Endothelial cell (in vitro differentiated cells): ENCODE measurements at regions not wholly inside any gene's neighbourhood (a gene's known extent, or its start where the extent isn't known, plus 50 kb on each side); places are given as distances from the start of the nearest gene placed in this dataset.

Source experiments
- DNase-seq: peaks from one replicate; pipeline ENCODE4 v3.0.0; 2021; ENCODE audit warnings: low spot score
- H3K27ac Mint-ChIP-seq: one replicate; pipeline ENCODE4 v1.8.0; 2021; ENCODE audit warnings: mixed read lengths, inconsistent platforms; ENCODE audit not compliant: unreplicated experiment
- H3K27me3 Mint-ChIP-seq: one replicate; pipeline ENCODE4 v1.8.0; 2021; ENCODE audit warnings: mild to moderate bottlenecking, moderate library complexity, mixed read lengths, inconsistent platforms; ENCODE audit not compliant: unreplicated experiment
- H3K36me3 Mint-ChIP-seq: one replicate; pipeline ENCODE4 v1.8.0; 2021; ENCODE audit warnings: mild to moderate bottlenecking, low read depth, mixed read lengths, inconsistent platforms; ENCODE audit not compliant: unreplicated experiment
- H3K4me1 Mint-ChIP-seq: one replicate; pipeline ENCODE4 v1.8.0; 2021; ENCODE audit warnings: mild to moderate bottlenecking, mixed read lengths, inconsistent platforms; ENCODE audit not compliant: unreplicated experiment
- H3K4me3 Mint-ChIP-seq: one replicate; pipeline ENCODE4 v1.8.0; 2021; ENCODE audit warnings: mild to moderate bottlenecking, mixed read lengths, inconsistent platforms; ENCODE audit not compliant: unreplicated experiment
- H3K9me3 Mint-ChIP-seq: one replicate; pipeline ENCODE4 v1.8.0; 2021; ENCODE audit warnings: mixed read lengths, inconsistent platforms; ENCODE audit not compliant: unreplicated experiment
- CTCF ChIP-seq: fragments of 200-600 bp; sonication (generic); IDR thresholded peaks from one replicate; pipeline ENCODE4 v1.5.0; 2021; ENCODE audit warnings: antibody characterized with exemption; ENCODE audit not compliant: unreplicated experiment

GRCh38 chr6:14280766-14281293 is 163.3 kb downstream of the CD83 start:
- no peak for TF ChIP-seq CTCF
- Mint-ChIP-seq H3K27ac (peak overlapping the region; percentile 52), H3K4me1 (peaks cover 10% of the 10 kb centered on the region), H3K27me3 (peaks cover 7% of the 10 kb centered on the region), H3K36me3 (no peaks in the 10 kb centered on the region), H3K4me3 (no peak overlapping the region), H3K9me3 (no peaks in the 10 kb centered on the region)
- DNase-seq = no peak

- Mint-ChIP-seq H3K27ac (no peak overlapping the region), H3K27me3 (peaks cover 7% of the 10 kb centered on the region), H3K36me3 (no peaks in the 10 kb centered on the region), H3K9me3 (no peaks in the 10 kb centered on the region), H3K4me3 (no peak overlapping the region), H3K4me1 (peaks cover 10% of the 10 kb centered on the region)
- no peak for DNase-seq
- no peak for TF ChIP-seq CTCF
These were observed 164.5 kb downstream of the CD83 start for GRCh38 chr6:14281811-14282660.

- Mint-ChIP-seq H3K36me3 (no peaks in the 10 kb centered on the region), H3K27me3 (peaks cover 7% of the 10 kb centered on the region), H3K4me3 (no peak overlapping the region), H3K9me3 (no peaks in the 10 kb centered on the region), H3K27ac (no peak overlapping the region), H3K4me1 (peaks cover 10% of the 10 kb centered on the region)
- TF ChIP-seq CTCF = no peak
- no peak for DNase-seq
These were observed 165.4 kb downstream of the CD83 start for GRCh38 chr6:14282854-14283505.

GRCh38 chr6:14283600-14284235 is 166.1 kb downstream of the CD83 start:
- Mint-ChIP-seq H3K27me3 (peaks cover 7% of the 10 kb centered on the region), H3K4me3 (no peak overlapping the region), H3K4me1 (peaks cover 10% of the 10 kb centered on the region), H3K27ac (no peak overlapping the region), H3K9me3 (no peaks in the 10 kb centered on the region), H3K36me3 (no peaks in the 10 kb centered on the region)
- TF ChIP-seq CTCF = no peak
- no peak for DNase-seq
